GM21360 (cell line): ENCODE measurements at regions not wholly inside any gene's neighbourhood (a gene's known extent, or its start where the extent isn't known, plus 50 kb on each side); places are given as distances from the start of the nearest gene placed in this dataset.
"Not testable (repeated sequence)": the region's sequence is repeated elsewhere in the genome, so short reads cannot be mapped to it uniquely, and the experiment has no call there.

Experiments used
- ATAC-seq: cut with Tn5 transposase; IDR thresholded peaks from one replicate; pipeline ENCODE4 v1.9.1; 2021; ENCODE audit warnings: mild to moderate bottlenecking, moderate library complexity; ENCODE audit not compliant: unreplicated experiment

- no peak for ATAC-seq
These were observed 109.9 kb downstream of the TMEM182 start for GRCh38 chr2:102871707-102872106.

GRCh38 chr2:102872388-102872787 is 110.6 kb downstream of the TMEM182 start:
- no peak for ATAC-seq

GRCh38 chr2:102879513-102879912 is 117.7 kb downstream of the TMEM182 start:
- not testable (repeated sequence) for ATAC-seq

DNA sequence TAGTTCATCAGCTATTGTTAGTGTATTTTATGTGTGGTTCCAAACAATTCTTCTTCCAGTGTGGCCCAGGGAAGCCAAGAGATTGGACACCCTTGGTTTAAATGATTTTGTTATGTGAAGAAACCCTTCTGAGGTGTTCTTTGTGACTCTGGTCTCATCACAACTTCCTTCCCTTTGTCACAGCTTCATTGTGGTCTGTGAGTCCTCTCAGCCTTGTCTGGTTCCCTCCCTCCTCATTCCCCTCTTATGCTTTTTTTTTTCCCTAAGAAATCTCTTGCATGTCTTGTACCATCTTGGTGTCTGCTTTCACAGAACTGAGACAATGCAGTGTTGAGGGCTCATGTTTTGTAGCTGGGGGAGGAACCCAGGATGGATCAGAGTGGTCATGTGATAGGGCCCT is 118.9 kb downstream of the TMEM182 start:
- no peak for ATAC-seq

- ATAC-seq: no peak
These were observed 124.5 kb downstream of the TMEM182 start for GRCh38 chr2:102886216-102886893.

GRCh38 chr2:102888514-102888913 is 126.7 kb downstream of the TMEM182 start:
- ATAC-seq: no peak

DNA sequence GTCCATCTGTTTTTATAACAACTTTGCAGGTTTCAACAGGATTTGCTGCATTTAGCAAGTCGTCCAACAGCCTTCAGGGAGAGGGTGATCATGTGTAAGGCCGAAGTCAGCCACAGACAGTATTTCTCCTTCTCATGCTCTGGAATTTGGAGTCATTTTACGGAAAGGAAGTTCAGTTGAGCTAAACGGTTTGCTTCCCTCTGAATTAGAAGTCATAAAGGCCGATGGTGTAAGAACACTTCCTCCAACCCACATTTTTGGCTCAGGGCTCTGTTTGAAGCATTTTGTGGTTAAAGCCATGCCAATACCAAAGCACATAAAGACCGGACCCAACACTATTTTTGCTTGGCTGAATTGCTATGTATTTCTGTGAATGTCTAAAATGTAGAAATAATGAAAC is 129.5 kb downstream of the TMEM182 start:
- no peak for ATAC-seq

DNA sequence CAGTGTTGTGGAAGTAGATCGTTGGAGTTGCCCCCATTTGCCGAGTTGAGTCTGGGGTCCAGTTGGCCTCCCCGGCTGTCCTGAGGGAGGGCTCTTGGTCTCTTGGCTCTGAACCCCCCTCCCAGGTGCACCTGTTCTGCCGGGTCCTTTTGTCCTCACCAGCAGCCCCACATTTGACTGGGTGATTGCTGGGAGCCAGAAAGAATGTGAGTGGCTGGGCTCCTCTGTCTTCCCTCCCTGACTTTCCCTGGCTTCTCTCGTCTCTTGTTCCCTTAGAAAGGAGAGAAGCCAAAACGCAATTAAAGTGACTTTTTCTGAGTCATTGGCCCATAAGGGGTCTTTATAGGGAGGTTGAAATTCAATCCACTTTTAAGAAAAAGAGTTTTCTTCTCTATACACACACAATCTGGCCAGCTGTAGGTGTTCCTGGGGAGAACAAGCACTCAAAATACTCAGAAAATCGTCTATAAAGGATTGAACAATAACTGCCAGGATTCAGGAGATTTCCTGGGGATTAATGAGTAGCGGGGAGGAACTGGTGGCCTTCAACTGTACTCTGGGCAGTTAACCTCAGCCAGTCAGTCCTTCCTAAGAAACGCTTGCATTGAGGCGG is 131.0 kb downstream of the TMEM182 start:
- no peak for ATAC-seq

GRCh38 chr2:102893870-102894269 is 132.0 kb downstream of the TMEM182 start:
- ATAC-seq: no peak

GRCh38 chr2:102895376-102895775 is 133.5 kb downstream of the TMEM182 start:
- no peak for ATAC-seq

- ATAC-seq: not testable (repeated sequence)
These were observed 147.4 kb downstream of the TMEM182 start for GRCh38 chr2:102909240-102909639.

DNA sequence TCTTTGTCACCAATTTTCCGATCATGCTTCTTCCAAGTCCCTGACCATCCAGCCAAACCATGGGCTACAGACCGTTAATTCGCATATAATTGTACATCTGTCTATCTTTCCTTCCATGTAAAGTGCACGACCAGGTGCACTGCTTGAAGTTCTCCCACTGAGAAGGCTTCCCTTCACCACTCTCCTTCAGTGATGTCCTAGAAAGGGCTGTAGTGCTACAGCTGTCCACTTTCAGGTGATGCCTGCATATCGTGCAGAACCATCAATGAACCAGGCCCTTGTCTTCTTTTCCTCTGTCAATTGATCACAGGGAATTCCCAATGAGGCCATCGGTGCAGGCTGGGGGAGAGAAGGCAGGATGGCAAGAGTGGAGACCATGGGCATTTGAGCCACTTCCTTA is 148.9 kb downstream of the TMEM182 start:
- no peak for ATAC-seq

GRCh38 chr2:102915128-102915527 is 153.3 kb downstream of the TMEM182 start:
- ATAC-seq: no peak

- no peak for ATAC-seq
These were observed 160.5 kb downstream of the TMEM182 start for GRCh38 chr2:102922321-102922720.

- no peak for ATAC-seq
These were observed 163.2 kb downstream of the TMEM182 start for GRCh38 chr2:102925003-102925402.

DNA sequence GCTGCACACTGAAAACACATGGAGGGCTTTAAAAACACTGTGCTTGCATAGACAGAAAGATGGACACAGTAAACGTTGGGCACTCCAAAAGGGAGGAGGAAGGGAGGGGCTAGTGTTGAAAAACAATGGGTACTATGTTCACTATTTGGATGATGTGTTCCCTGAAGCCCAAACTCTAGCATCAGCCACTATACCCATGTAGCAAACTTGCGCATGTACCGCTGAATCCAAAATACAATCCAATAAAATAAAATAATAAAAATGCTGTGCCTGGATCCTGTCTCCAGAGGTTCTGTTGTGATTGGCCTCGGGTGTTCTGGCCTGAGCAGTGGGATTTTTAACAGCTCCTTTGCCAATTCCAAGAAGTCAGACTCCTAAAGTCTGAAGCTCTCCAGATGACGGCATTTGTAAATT is 166.0 kb downstream of the TMEM182 start:
- no peak for ATAC-seq

DNA sequence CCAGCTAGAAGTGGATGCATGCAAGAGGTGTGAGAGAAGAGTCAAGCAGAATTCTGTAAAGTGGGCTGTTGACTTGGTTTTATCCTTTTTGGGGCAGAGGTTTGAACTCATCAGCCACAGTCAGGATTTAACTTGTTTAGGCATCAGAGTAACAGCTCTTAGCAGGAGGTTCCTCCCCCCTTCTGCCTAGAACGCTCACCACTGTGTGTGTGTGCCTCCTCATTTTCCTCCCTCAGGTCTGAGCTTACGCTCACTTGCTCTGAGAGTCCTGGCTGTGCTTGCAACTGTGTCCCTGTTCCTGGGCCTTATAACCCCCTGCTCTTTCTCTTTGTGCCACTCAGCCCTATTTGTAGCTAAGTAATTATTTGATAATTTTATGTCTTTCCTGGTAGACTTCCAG is 167.9 kb downstream of the TMEM182 start:
- no peak for ATAC-seq

GRCh38 chr2:102932501-102932900 is 170.7 kb downstream of the TMEM182 start:
- no peak for ATAC-seq

DNA sequence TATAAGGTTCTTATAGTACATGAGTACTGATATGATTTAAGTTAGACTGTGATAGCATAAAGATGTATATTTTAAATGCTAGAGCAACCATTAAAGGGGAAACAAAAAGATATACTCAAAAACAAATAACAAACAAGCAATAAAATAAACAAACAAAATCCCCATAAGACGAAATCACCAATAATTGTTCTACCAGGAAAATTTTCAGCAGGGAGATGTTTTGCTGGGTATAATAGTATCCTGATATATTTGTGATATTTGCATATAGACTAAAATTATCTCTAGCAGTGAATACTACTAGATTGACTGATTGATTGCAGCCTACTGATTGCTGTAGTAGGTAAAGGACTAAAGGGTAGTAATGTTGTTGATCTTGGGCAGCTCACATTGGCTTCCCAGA is 177.4 kb downstream of the TMEM182 start:
- no peak for ATAC-seq

- ATAC-seq: no peak
These were observed 178.9 kb downstream of the TMEM182 start for GRCh38 chr2:102940684-102941083.

- no peak for ATAC-seq
These were observed 180.3 kb downstream of the TMEM182 start for GRCh38 chr2:102942107-102942506.

- ATAC-seq: no peak
These were observed 181.4 kb downstream of the TMEM182 start for GRCh38 chr2:102943251-102943650.
